Gastrocnemius medialis (tissue), 4 donors: ENCODE measurements at regions not wholly inside any gene's neighbourhood (a gene's known extent, or its start where the extent isn't known, plus 50 kb on each side); places are given as distances from the start of the nearest gene placed in this dataset.

Source experiments
- ATAC-seq, 2 donors: fragments of 150-250 bp; one replicate each; pipeline ENCODE4 v1.9.1; 2016
- DNase-seq, 2 donors: peaks; one replicate each; pipeline ENCODE4 v3.0.0-alpha.2; 2019
- H3K27ac ChIP-seq, 4 donors: fragments of 200-600 bp; sonication (generic); 1 replicate in 1 of 4; 2 replicates in 3 of 4; pipeline ENCODE4 v1.5.1; 2016 to 2018; ENCODE audit warnings: mild to moderate bottlenecking in 2 of 4, moderate library complexity in 1 of 4
- H3K27me3 ChIP-seq, 3 donors: fragments of 200-600 bp; sonication (generic) in 2 of 3; 1 replicate in 1 of 3; 2 replicates in 2 of 3; pipeline versions ENCODE4 v1.5.1 to v1.6.0; 2016 to 2019; ENCODE audit warnings: mild to moderate bottlenecking in 1 of 3, moderate library complexity in 1 of 3
- H3K36me3 ChIP-seq, 2 donors: fragments of 200-600 bp; sonication (generic) in 1 of 2; one replicate each; pipeline ENCODE4 v1.5.1; 2017 to 2018
- H3K4me1 ChIP-seq, 2 donors: fragments of 200-600 bp; sonication (generic) in 1 of 2; one replicate each; pipeline ENCODE4 v1.5.1; 2016 to 2017; ENCODE audit warnings: mild to moderate bottlenecking in 2 of 2
- H3K4me3 ChIP-seq, 4 donors: fragments of 200-600 bp; sonication (generic) in 3 of 4; 1 replicate in 1 of 4; 2 replicates in 3 of 4; pipeline ENCODE4 v1.5.1; 2016 to 2019; ENCODE audit warnings: mild to moderate bottlenecking in 2 of 4
- H3K9me3 ChIP-seq, 3 donors: fragments of 200-600 bp; sonication (generic) in 2 of 3; 1 replicate in 1 of 3; 2 replicates in 2 of 3; pipeline ENCODE4 v1.5.1; 2016 to 2019
- POLR2A ChIP-seq, 2 donors: fragments of 450-650 bp; IDR thresholded peaks; one replicate each; pipeline ENCODE4 v1.6.1; 2017; ENCODE audit warnings: antibody characterized with exemption in 2 of 2, mild to moderate bottlenecking in 2 of 2, moderate library complexity in 2 of 2
- in situ Hi-C, 4 donors: fragments of 200-750 bp; cut with MboI; loops; one replicate each; pipeline versions ENCODE4 v1.15.0 to v1.8.0; 2017; ENCODE audit warnings: low sequenced_read_pairs in 4 of 4
- intact Hi-C: fragments of 100-400 bp; cut with DNase I; formaldehyde crosslinking; loops from one replicate; pipeline ENCODE4 v1.15.1; 2023; ENCODE audit warnings: low total_unique reads
- TF ChIP-seq, protein P1 (sequence below), 5 experiments: fragments of 450-650 bp in 3 of 5; fragments of 200-600 bp in 2 of 5; sonication (generic) in 2 of 5; IDR thresholded peaks in 4 of 5; conservative IDR thresholded peaks in 1 of 5; 1 replicate in 4 of 5; 2 replicates in 1 of 5; pipeline ENCODE4 v1.5.1; 2016 to 2019; ENCODE audit warnings: antibody characterized with exemption in 5 of 5, mild to moderate bottlenecking in 3 of 5, moderate library complexity in 3 of 5

DNA sequence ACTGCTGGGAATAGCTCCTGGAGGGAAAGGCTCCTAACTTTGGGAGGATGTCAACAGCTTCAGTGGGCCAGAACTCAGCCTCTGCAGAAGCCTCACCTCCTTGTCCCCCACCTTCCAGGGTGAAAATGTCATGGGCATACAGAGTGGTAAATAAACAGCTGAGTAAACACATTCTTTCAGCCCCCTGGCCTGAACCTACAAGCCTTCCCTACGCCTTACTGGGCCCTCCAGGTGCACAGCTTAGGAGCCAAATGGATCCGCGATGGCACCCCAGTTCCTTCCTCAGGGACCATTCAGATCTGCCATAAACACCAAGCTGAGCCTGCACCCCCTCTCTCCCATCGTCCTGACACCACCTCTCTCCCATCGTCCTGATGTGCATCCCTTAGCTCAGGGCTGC is 126.2 kb upstream of the IGF1R start:
- in situ Hi-C loops (loop anchor here in 2 of 4 donors (25.0 kb wide), 2 partner anchors 265 to 365 kb away; no protein-coding TSS in a partner anchor), intact Hi-C loops (no loop called here)
- DNase-seq: no peak
- H3K27ac ChIP-seq: no peak overlapping the region
- no peaks in the 10 kb centered on the region for H3K4me1 ChIP-seq
- no peaks in the 10 kb centered on the region for H3K36me3 ChIP-seq
- TF ChIP-seq, protein P1, sequence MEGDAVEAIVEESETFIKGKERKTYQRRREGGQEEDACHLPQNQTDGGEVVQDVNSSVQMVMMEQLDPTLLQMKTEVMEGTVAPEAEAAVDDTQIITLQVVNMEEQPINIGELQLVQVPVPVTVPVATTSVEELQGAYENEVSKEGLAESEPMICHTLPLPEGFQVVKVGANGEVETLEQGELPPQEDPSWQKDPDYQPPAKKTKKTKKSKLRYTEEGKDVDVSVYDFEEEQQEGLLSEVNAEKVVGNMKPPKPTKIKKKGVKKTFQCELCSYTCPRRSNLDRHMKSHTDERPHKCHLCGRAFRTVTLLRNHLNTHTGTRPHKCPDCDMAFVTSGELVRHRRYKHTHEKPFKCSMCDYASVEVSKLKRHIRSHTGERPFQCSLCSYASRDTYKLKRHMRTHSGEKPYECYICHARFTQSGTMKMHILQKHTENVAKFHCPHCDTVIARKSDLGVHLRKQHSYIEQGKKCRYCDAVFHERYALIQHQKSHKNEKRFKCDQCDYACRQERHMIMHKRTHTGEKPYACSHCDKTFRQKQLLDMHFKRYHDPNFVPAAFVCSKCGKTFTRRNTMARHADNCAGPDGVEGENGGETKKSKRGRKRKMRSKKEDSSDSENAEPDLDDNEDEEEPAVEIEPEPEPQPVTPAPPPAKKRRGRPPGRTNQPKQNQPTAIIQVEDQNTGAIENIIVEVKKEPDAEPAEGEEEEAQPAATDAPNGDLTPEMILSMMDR (IDR thresholded peaks at IDR 0.05 in 4 of 5, conservative IDR thresholded peaks at IDR 0.05 in 1 of 5): no peak
- no peak for TF ChIP-seq POLR2A (IDR thresholded peaks at IDR 0.05)
- H3K27me3 ChIP-seq: no peaks in the 10 kb centered on the region
- no peak overlapping the region for H3K4me3 ChIP-seq
- no peaks in the 10 kb centered on the region for H3K9me3 ChIP-seq
- ATAC-seq: no peak

DNA sequence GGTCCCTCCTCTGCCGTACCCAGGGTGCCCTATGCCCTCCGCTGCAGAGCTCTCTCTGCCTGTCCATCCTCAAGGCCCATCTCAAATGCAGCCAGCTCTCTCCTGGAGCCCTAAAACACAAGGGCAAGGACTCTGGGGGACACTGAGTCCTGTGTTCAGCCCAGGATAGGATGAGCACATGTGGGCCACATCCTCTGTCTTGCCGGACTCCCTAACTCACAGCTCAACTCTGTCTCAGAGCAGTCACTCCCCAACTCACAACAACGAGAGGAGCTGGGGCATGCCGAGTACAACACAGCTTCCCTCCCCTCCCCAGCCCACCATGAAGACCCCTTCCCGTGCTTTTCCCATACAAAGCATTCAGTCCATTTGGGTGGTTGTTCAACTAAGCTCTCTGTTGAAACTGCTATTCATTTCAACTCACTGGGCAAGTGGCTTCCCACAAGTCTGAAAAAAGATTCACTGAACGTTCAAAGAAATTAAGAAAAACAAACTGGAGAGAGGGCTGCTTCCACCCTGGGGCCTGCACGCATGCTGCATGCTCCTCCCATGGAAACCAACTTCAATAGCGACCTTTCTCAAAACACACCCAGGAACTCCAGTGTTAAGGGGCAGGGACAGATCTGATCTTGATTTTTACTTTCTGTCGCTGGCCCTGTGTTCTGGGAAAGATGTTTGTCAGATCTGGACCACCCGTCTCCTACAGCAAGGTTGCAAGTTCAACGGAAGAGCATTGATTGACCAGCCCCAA is 124.3 kb upstream of the IGF1R start:
- Histone ChIP-seq H3K27me3 (peaks cover under 1 to 2% (median 1%) of the 10 kb centered on the region in 3 donors), H3K4me1 (no peaks in the 10 kb centered on the region), H3K9me3 (no peaks in the 10 kb centered on the region), H3K4me3 (no peak overlapping the region), H3K36me3 (no peaks in the 10 kb centered on the region), H3K27ac (no peak overlapping the region)
- ATAC-seq: no peak
- no peak for DNase-seq
- TF ChIP-seq, protein P1 (IDR thresholded peaks at IDR 0.05 in 4 of 5, conservative IDR thresholded peaks at IDR 0.05 in 1 of 5): no peak
- no peak for TF ChIP-seq POLR2A (IDR thresholded peaks at IDR 0.05)
- in situ Hi-C loops: loop anchor here in 2 of 4 donors (25.0 kb wide), 2 partner anchors 263 to 363 kb away; no protein-coding TSS in a partner anchor
- intact Hi-C loops: no loop called here

DNA sequence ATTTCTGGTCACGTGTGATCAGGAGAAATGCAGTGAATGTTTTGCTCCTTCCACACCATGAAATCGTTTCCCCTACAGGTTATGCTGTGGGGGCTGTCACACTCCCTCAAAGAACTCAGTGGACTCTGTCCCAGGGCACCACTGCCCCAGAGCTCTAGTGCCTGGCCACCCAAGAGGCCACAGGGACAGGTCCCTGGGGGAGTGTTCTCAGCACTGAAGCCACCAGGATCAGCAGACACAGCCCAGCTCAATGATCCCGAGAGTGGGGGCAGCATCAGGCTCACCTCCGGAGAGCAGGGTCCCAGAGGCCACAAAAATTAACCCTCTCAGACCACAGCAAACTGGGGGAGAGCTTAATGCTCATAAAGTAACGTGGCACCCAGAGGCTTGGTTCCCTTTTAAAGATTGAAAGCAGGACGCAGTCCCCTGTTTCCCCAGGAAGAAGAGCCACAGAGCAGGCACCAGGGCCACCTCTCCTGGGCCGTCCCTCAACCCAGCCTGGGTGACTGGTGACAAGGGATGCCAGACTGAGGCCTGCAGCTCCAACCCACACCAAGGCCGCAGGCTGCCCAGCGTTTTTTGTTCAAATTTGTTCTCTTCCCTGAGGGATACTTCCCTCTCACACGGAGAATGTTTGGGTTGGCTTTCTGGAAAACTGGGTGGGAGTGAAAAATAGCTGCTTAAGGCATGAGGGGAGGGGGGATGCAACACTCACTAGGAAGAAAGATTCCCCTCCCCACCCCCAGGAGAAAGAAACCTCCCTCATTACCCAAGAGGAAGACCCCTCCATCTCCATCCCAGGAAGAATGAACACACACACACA is 123.3 kb upstream of the IGF1R start:
- intact Hi-C loops (no loop called here), in situ Hi-C loops (loop anchor here in 2 of 4 donors (25.0 kb wide), 2 partner anchors 262 to 362 kb away; no protein-coding TSS in a partner anchor)
- TF ChIP-seq, protein P1 (IDR thresholded peaks at IDR 0.05 in 4 of 5, conservative IDR thresholded peaks at IDR 0.05 in 1 of 5): no peak
- no peak for TF ChIP-seq POLR2A (IDR thresholded peaks at IDR 0.05)
- H3K27ac ChIP-seq: no peak overlapping the region
- H3K27me3 ChIP-seq: peaks cover 7 to 11% (median 10%) of the 10 kb centered on the region in 3 donors
- H3K9me3 ChIP-seq: no peaks in the 10 kb centered on the region
- ATAC-seq (no peak), DNase-seq (no peak)
- H3K4me1 ChIP-seq: no peaks in the 10 kb centered on the region
- H3K36me3 ChIP-seq: no peaks in the 10 kb centered on the region
- H3K4me3 ChIP-seq: no peak overlapping the region

DNA sequence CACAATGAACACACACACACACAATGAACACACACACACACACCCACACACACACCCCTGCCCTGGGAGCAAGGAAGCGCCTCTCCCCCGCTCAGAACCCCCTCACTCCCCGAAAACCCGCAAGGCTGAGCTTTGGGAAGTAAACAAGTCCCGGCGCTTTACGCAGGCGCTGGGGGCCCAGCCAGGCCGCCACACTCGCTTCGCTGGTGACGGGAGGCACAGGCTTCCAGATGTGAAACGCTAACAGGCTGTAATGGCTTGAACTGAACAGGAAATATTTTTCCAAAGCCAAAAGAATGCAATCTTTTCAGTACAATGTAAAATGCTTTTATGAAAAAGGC is 122.7 kb upstream of the IGF1R start:
- Histone ChIP-seq H3K9me3 (no peaks in the 10 kb centered on the region), H3K27ac (no peak overlapping the region), H3K4me1 (no peaks in the 10 kb centered on the region), H3K4me3 (no peak overlapping the region), H3K27me3 (peaks cover 7 to 13% (median 13%) of the 10 kb centered on the region in 3 donors), H3K36me3 (no peaks in the 10 kb centered on the region)
- intact Hi-C loops (no loop called here), in situ Hi-C loops (no loop called here)
- TF ChIP-seq POLR2A (IDR thresholded peaks at IDR 0.05): no peak
- TF ChIP-seq, protein P1 (IDR thresholded peaks at IDR 0.05 in 4 of 5, conservative IDR thresholded peaks at IDR 0.05 in 1 of 5): no peak
- ATAC-seq (no peak), DNase-seq (no peak)
